Daoy (cell line): ENCODE measurements at regions not wholly inside any gene's neighbourhood (a gene's known extent, or its start where the extent isn't known, plus 50 kb on each side); places are given as distances from the start of the nearest gene placed in this dataset.
"Not testable (repeated sequence)": the region's sequence is repeated elsewhere in the genome, so short reads cannot be mapped to it uniquely, and the experiment has no call there.

Experiments used
- DNase-seq: peaks from one replicate; pipeline ENCODE4 v3.0.0-alpha.2; 2015; ENCODE audit warnings: low read depth

DNA sequence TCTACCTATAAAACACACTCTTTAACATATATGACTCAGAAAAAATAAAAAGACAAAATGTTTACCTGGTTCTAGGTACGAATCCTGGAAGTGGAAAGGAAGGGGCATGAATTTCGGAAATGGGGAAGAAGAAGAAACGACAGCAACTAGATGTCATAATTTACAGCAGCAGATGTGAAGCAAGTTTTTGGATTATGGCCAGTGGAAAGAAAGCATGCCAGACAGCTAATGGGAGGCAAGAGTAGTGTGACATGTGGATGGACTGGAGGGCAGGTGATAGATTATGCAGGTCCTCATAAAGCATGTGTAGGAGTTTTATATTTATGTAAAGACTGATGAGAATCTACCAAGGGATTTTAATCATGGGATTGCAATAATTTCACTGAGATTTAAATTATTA is 279.0 kb upstream of the TACR3 start:
- no peak for DNase-seq

DNA sequence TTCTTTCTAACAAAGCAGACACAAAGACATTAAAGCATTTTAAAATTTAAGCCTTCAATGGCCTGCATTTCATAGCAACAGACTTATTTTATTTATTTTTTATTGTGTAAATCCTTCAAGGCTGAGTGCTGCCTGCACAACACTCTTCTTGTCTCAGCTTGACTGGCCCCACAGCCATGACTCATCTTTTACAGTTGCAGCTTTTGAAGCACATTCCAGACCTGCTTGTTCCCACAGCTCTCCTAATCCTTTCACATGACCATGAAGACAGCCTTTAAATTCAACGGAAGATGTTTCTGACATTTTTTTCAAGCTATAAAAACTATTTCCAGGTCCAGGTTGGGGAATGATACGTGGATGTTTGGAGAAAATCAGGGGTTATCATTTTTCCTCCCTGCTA is 276.9 kb upstream of the TACR3 start:
- no peak for DNase-seq

DNA sequence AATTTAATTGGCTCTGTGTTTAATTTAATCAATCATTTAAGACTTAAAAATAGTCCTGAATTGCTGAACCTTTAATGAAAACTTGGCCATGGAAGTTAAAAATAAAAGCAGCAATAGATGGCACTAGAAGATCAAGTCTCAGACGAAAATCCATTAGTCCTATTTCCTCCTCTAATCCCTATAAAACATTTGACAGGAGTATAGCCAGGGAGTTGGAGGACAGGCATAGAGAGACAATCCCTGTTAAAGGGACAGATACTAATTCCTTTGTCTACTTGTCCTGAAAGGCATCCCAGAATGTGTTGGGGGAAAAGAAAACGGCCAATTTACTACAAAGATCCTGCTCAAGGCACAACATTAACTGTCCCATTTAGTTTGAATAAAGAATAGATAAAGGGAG is 276.3 kb upstream of the TACR3 start:
- no peak for DNase-seq

DNA sequence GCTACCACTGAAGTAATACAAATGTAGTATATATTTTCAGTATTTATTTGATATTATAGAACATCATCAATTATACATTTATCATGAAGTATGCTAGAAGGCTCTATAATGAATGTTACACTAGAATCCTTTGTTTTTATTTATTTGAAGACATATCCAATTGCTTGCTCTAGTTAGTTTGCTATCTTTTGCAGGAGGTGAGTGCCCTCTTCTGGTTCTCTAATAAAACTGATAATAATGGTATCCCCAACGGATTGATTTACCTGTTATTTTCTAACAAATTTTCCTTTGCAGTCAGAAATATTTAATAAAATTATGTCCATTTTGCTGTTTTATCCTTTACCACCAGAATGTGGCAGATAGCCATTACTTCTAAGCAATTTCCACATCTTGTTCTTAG is 274.3 kb upstream of the TACR3 start:
- DNase-seq, result no peak

DNA sequence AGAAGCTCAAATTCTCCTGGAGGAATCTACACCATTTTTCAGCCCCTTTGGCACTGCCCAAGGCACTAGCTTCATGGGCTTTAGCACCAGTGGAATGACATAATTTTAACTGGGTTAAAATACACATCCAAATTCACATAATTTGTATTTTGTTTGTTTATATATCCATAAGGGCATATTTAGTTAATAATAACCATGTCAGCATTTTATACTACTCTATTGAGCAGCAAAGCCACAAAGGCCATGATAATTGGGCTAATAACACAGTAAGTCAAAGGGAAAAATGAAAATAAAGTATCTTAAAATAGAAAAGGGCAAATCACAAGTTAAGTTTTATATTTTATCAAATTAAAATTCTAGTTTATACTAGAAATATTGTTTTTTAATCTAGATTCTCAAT is 262.7 kb upstream of the TACR3 start:
- DNase-seq, result no peak

DNA sequence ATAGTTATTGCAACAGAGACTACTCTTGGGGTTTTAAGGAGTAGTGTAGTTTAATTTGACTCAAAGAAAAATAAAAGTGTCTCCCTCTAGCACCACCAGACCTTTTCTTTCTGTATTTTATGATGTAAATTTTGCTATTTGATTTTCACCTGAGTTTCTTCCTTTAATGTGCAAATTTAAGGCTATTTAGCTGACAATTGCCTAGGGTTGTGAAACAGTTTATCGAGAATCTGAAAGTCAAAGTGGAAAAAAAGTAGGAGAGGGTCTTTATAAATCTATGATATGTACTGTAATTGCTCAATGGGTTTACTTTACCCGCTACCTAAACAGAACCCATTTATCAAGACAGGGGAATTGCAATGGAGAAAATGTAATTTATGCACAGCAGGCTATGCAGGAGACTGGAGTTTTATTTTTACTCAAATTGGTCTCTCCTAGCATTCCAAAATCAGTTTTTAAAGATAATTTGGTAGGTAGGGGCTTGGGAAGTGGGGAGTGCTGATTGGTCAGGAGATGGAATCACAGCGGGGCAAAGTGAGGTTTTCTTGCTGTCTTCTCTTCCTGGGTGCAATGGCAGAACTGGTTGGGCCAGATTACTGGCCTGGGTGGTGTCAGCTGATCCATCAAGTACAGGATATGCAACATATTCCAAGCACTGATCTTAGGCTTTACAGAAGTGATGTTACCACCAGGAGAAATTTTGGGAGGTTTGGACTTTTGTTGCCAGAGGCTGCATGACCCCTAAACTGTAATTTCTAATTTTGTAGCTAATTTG is 228.6 kb upstream of the TACR3 start:
- DNase-seq, result no peak

DNA sequence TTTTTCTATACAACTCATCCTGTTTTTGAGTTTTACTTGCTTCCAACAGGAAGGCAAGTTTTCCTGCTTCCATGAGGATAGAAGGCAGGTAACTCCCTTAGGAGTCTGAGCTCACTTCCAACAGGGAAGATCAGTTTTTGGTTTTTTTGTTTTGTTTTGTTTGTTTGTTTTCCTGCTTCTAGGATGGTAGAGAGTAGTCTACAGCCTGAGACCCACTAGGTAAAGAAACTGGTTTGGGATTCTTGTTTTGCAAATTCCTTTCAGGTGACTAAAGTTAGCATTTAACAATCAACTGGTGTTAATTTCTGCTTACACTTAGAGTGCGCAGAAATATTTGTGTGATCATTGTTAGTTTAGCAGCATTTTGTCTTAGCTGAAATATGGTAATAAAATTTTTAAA is 227.8 kb upstream of the TACR3 start:
- DNase-seq, result no peak

DNA sequence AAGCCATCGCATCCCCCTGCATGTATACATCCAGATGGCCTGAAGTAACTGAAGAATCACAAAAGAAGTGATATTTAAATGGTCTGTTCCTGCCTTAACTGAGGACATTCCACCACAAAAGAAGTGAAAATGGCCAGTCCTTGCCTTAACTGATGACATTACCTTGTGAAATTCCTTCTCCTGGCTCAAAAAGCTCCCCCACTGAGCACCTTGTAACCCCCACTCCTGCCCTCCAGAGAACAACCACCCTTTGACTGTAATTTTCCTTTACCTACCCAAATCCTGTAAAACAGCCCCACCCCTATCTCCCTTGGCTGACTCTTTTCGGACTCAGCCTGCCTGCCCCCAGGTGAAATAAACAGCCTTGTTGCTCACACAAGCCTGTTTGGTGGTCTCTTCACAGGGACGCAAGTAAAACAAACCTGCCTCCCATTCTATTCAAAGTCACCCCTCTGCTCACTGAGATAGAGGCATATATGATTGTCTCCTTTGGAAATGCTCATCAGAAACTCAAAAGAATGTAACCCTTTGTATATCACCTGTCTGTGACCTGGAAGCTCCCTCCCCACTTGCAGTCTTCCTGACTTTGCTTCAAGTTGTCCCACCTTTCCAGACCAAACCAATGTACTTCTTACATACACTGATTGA is 227.0 kb upstream of the TACR3 start:
- DNase-seq, result not testable (repeated sequence)

DNA sequence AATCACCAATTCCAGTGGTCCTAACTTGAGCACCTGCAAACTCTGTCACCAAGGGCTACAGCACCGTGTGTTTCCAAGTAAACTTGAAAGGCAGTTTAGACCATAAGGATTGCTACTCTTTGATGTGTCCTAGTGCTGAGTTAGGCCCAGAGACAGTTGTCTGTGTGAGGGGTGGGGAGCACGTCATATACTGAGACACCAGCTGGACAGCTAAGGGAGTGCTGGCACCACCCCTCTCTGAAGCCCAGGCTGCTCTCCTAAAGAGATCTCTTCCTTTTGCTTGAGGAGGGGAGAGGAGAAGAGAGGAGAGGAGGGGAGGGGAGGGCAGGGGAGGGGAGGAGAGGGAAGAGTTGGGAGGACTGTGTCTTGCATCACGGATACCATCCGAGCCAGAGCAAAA is 218.7 kb upstream of the TACR3 start:
- no peak for DNase-seq

DNA sequence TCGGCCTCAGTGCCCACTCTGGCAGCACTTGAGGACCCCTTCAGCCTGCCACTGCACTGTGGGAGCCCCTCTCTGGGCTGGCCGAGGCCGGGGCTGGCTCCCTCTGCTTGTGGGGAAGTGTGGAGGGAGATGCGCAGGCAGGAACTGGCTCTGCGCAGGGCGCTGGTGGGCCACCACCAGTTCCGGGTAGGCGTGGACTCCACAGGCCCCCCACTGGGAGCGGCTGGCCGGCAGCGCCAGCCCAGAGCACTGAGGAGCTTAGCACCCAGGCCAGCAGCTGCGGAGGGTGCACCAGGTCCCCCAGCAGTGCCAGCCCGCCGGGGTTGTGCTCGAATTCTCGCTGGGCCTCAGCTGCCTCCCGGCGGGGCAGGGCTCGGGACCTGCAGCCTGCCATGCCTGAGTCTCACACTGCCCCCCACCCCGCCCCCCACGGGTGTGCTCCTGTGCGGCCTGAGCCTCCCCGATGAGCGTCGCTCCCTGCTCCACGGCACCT is 216.9 kb upstream of the TACR3 start:
- no peak for DNase-seq

DNA sequence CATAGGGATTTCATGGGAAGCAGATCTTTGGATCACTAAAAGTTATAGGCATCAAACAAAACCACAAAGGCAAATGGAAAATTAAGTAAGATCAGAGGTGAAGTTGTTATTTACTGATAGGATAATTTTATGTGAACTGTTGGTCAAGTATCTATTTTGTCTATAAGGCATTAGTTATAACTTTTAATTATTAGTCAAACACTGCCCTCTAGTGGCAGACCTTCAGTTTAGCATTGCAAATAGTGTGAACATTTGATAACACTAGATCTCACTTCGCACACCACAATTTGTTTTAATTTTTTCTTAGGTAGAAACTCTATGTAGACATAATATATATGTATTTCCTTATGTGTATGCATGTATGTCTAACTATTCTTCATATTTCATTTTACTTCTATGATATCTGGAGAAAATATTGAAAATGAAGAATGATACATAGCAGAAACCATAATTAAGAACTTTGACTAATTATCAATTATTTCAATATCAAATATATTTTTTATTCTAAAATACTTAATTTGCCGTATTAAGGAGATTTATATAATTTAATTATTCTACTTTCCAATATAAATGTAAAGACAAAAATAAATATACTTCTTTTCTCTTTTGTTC is 214.5 kb upstream of the TACR3 start:
- DNase-seq, result peak; percentile 1

DNA sequence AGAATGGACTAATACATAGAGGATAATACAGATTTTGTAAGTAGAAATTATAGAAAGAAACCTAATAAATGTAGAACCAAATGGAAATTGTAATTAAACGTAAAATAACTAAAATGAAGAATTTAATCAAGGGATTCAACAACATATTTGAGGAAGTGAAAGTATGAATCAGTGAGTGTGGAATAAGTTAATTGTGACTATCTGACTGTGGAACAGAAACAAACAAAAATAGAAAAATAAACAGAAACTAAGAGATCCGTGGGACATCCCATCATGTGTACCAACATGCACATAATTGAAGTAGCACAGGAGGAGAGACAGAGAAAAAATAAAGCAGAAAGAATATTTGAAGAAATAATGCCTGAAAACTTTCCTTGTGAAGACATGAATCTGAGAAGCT is 208.6 kb upstream of the TACR3 start:
- DNase-seq, result no peak

DNA sequence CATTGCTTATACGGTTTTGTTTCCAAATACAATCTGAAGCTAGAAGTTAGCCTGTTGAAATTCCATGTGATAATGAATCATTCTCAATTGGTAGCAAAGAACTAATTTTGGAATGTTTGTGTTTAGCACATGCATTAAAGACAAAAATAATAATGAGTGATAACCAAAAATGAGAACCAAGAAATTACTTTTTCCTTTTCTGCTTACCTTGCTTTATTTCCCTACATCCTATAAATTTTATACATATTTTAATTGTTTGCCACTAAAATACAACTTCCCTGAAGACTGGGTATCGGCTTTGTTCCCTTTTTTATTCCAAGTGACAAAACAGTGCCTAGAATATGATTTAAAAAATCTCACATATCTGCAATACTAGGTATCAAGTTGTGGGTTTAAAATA is 203.8 kb upstream of the TACR3 start:
- DNase-seq, result no peak

DNA sequence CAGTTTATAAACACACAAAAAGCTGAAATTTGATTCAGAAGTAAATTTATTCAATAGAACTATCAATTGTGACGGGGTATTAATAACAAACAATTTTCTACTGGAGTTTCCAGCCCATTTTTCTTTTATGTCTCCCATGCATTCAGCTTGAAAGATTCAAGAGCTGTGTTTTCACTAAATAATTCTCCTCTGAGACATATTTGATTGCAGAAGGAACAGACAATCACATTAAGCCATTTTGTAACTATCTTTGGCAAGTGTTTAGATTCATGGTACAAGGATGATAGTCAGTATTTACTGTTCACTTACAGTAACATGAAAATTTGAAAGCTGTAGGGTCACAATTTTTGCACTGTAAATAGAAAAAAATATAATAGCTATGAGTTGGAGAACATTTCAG is 198.4 kb upstream of the TACR3 start:
- DNase-seq, result no peak

DNA sequence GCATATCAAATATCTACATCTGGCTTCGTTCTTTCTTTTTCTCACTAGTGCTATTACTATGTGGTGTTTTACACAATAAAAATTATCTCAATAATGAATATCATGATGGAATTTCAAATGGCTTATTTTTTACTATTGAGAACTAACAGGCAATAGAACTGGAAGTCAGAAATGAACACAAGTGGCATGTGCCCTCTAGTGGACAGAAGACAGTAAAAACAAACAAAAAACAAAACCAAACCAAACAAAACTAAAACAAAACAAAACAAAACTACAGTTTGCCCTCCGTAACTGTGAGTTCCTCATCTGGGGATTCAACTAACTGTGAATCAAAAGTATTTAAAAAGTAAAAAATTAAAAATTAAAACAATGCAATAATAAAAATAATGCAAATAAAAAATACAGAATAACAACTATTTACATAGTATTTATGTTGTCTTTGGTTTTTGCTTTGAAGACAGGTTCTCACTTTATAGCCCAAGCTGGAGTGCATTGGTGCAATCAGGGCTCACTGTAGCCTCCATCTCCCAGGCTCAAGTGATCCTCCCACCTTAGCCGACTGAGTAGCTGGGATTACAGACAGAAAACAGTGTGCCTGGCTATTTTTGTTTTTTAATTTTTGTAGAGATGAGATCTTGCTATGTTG is 195.6 kb upstream of the TACR3 start:
- no peak for DNase-seq

DNA sequence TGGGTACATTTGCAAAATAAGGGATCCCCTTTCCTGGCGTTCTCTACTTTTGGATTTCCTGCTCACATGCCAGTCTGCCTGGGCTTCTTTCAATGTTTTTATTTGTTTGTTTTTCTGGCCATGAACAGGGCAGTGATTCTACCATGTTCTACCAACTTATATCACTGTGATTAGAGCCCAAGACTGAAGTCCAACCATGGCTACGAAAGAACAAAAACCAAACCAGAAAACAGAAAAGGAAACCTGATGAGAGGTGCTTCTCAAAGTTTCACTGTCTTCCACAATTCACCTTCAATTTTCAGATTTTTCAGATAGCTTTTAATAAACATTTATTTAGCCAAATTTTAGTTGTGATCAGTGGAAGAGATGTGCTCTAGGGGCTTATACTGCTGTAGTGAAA is 187.6 kb upstream of the TACR3 start:
- no peak for DNase-seq

DNA sequence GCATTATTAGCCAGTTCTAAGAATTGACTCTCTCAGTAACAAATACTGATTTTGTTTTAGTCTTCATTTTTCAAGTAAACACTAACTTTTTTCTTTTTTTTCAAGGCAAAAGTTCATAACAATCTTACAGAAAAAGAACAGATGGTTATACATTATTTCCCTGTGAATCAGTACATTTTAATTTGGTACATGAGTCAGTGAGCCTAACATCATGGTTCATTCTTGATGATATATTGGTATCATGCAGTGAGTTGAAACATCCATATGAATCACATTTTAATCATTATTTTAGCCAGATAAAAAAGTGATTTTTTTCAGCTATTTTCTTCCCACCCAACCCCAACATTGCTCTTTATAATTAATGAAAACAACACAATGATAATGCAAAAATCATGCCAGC is 184.3 kb upstream of the TACR3 start:
- DNase-seq, result no peak

DNA sequence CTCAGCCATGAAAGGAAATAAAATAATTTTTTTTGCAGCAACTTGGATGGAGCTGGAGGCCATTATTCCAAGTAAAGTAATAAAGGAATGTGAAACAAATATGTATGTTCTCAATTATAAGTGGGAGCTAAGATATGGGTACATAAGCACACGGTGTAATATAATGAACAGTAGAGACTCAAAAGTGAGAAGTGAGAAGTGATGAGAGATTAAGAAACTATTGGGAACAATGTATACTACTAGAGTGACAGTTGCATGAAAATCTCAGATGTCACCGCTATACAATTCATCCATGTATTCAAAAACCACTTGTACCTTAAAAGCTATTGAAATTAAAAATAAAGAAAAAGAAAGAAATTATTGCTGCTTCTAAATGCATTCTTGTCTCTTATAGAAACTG is 182.9 kb upstream of the TACR3 start:
- no peak for DNase-seq

DNA sequence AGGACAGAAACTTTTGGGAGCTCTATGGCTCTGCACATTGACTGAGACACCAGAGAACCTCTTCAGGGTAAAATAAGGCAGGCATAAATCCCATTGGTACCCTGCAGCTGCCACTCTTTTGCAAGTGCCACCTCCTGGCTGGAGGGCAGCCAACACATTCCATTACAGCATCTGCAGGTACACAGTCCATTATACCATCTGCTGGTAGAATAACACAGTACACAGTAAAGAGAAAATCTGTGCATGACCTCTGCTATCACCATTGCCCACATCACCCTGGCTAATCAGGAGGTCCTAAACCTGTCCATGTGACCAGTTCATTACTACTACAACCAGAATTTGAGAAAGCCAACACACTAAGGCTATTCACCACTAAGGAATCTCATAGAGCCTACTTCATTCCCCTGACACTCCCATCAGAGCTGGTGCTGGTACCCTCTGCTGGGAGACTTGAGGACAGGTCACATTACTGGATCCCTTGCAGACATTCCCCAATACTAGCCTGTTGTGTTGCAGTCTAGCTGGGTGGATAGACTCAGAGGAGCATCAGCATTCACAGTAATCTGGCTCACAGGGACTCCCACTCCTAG is 176.2 kb upstream of the TACR3 start:
- DNase-seq, result no peak

DNA sequence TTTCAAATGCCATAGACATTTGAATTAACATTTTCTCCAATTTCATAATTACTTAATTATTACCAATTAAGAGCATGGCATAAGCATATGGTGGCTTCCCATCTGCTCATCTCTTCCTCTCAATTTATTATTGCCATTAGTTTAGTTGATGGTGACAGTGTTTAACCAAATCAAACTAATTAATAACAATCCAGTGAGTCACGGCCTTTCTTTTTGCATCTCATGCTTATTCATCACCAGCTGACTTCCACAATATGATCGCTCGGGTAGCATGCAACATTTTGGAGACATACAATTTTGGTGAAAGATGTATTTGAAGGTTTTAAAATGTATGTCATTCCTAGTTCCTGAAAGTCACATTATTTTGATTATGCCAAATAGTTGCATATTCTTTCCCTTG is 172.8 kb upstream of the TACR3 start:
- DNase-seq, result no peak

DNA sequence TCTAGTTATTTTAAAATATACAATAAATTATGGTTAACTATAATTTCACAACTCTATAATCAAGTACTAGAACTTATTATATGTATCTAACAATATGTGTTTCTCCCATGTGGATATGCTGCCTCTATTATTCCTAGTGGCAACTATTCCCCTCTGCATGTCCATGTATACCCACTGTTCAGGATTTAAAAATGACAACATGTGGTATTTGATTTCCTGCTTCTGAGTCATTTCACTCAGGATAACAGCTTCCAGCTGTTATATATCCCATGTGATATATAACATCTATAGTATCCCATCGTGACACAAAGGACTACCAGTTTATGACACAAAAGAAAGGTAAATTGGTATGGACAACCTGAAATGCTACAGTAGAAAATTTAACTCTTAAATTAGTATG is 167.4 kb upstream of the TACR3 start:
- DNase-seq, result no peak

DNA sequence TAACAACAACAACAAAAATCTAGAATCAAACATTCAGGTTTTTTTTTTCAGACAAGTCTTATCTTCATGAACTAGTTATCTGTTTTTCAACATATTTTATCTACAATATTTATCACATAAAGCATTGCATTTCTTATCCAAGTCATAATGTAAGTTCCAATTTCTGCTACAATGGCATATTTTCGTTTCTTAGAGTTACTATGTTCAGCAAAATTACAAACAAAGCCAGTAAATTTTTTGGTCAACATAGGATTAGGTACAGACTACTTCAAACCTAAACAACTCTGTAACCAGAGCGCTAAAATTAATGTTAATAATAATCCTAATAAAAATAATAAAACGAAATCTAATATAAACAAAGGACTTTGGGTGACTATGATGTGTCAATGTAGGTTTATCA is 165.4 kb upstream of the TACR3 start:
- no peak for DNase-seq
